GM21717 (cell line): ENCODE measurements at regions not wholly inside any gene's neighbourhood (a gene's known extent, or its start where the extent isn't known, plus 50 kb on each side); places are given as distances from the start of the nearest gene placed in this dataset.
"Not testable (repeated sequence)": the region's sequence is repeated elsewhere in the genome, so short reads cannot be mapped to it uniquely, and the experiment has no call there.

Experiments
- ATAC-seq: cut with Tn5 transposase; IDR thresholded peaks from one replicate; pipeline ENCODE4 v1.9.1; 2021; ENCODE audit warnings: mild to moderate bottlenecking, moderate library complexity; ENCODE audit not compliant: unreplicated experiment

DNA sequence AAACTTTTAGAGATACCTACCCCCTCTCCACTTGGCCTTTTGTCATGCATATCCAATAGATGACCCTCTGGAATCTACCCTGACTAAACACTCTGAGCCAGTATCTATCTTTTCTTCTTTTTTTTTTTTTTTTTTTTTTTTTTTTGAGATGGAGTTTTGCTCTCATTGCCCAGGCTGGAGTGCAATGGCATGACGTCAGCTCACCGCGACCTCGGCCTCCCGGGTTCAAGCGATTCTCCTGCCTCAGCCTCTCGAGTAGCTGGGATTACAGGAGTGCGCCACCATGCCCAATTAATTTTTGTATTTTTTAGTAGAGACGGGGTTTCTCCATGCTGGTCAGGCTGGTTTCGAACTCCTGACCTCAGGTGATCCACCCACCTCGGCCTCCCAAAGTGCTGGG, 50.8 kb upstream of the GRIN2B start:
- not testable (repeated sequence) for ATAC-seq

DNA sequence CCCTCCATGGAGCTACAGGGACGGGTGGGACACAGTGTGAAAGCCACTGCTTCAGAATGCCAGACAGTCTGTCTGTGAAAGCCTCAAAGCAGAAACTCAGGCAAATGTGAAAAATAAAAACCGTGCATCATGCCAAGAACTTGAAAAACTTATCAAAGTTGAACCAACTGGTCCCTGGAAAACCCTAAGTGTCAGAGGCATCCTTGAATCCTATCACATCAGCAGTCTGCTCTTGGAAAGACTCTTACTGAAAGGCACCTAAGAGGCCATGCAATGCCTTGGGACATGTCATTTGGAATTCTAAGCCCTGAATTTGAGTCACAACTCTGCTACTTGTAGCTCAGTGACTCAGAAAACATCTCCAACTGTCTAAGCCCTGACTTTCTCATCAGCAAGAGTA, 62.4 kb upstream of the GRIN2B start:
- ATAC-seq, result no peak

DNA sequence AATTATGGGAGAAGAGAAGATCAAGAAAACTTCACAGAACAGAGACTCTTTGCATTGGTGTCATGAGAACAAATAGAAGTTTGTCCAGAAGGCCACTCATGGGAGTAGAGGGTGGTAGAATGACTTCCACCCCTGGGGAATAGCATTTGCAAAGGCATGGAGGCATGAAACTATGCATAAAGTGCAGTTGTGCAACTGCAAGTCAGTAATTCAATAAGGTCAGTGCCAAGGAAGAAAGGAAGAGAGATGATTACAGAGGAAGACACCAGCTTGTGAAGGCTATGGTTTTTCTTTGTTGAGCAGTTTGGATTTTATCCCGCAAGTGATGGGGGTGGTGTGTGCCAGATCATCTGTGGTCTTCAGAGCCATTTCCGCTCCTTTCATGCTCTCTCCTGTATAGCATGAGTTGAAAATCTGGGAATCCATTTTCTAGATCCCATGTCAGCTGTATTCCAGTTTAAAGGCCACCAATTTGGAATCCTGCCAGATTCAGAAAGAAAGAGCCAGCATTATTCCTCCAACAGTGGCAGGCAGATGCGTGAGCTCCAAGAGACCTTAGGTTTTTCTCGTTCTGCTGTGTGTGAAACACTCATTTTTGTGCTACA, 67.6 kb upstream of the GRIN2B start:
- no peak for ATAC-seq

DNA sequence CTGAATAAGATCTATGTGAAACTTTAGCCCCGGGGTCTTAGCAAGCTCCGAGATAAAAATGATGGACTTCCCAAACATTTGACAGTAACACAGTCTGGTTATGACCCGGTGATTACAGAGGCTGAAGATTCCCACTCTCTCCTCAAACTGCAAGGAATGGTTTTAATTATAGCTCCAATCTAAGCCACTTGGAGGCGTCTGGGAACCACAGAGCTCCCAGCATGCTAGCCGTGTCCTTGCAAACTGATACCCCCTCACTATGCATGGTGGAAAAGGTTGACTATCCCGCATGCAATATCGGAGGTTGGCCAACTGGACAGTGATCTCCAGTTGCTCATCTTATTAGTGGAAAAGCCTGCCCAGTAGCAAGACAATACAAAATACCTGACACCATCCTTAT, 76.5 kb upstream of the GRIN2B start:
- no peak for ATAC-seq

DNA sequence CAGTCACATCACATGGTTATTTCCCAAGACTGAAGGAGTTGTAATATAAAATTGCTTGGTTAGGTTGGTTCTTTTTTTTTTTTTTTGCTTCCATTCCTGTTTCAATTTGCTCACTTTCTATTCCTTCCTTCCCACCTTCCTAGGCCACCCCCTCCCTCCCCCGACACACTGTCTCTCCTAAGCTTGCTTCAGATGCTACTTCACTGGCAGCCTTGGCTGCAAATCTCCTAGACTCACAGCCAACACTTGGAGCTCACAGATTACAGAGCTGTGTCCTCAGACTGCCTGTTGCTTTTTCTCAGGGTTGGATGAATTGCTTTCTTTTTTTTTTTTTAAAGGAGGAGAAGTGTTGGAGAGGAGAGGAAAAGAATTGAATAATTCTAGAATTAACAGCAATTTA, 77.3 kb upstream of the GRIN2B start:
- no peak for ATAC-seq

DNA sequence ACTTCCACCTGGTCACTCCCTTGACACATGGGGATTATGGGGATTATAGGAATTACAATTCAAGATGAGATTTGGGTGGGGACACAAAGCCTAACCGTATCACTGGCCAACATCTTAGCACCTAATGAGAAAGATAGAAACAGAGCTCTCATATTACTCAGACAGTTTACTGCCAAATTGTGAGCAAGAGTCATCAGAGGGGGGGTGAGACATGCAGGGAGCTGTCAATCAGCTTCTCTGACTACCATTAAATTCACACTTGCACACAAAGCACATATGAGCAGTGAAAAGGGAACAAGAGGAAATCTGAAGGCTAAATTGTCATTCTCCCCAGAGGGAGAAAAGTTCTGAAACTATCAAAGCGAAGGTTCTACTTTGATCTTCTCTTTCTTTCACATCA, 78.1 kb upstream of the GRIN2B start:
- ATAC-seq, result no peak

DNA sequence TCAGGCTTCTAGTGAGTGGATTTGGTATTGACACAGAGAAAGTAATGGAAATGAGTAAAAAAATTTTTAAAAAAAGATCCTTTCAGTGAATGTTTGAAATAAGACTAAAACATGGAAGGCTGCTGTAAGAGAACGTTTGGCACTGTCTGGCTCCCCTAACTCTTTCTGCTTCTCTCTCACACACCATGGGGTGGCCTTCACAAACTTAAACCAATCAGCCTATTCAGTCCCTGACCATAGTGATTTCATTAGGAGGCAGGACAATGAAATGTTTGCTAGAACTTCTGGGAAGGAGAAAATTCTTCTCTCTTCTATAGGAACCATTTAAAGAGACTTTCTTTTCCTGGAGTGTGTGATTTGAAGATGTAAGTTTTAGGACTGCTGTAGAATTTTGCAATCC, 84.2 kb upstream of the GRIN2B start:
- ATAC-seq, result no peak

DNA sequence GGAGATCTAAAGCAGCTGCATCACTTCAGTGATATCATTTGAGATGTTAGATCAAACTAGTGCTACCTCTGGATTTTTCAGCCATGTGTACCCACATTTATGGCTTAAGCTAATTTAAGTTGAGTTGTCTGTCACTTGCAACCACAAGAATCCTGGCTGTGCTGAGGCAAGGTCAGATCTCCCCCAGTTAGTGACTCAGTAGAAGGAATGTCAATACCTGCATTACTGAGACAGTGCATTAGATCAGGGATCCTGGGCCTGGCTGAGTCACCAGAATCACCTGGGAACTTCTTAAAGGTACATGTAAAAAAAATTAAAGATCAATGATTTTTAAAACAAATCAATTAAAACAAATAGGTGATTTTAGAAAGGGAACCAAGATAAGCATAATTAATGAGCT, 84.6 kb upstream of the GRIN2B start:
- ATAC-seq, result no peak

DNA sequence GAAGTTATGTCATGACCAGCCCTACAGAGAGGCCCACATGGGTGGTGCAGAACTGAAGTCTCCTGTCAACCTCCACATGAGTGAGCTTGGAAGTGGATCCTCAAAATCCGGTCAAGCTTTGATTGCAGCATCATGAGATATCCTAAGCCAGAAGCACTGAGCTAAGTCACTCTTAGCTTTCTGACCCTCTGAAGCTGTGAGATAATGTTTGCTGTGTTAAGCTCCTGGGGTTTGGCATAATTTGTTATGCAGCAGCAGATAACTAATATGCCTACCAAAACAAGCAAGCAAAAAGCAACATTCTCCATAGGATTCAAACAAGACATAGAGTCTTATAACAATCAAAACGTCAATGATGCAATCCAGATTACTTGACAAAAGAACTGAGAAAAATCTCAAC, 87.6 kb upstream of the GRIN2B start:
- no peak for ATAC-seq

DNA sequence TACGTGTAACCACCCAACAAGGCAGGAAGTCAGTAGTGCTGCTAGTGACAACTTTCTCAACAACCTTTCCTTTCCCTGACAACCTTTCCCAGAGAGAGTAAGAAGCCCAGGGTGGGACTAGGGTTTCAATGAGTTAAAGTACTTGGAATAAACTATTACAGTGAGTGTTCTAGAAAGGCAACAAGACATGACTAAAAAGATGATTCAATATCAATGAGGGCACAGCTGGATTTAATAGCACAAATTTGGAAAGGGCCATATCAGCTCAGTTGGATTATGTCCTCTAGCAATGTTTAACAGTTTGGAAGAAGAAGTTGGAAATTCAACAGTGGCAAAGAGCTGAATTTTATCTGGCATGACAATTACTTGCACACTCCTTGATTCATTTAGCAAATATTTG, 90.4 kb upstream of the GRIN2B start:
- no peak for ATAC-seq

DNA sequence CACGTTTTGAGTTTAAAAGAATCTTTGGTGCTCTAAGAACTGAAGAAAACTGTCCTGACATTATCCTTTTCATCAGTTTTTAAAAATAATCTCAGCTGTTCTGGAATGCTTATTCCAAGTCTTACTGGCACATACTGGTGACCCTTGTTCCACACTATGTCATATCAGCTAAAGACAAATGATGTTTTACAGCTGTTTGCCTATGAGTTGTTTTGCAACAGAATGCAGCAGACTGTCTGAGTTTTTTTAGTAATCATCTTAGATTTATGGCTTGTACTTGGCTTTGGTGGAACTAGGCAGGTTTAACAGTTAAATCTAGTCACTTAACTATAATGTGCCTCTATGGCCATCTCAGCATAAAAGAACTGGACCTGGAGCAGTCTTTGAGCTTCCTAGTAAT, 91.6 kb upstream of the GRIN2B start:
- ATAC-seq, result no peak

DNA sequence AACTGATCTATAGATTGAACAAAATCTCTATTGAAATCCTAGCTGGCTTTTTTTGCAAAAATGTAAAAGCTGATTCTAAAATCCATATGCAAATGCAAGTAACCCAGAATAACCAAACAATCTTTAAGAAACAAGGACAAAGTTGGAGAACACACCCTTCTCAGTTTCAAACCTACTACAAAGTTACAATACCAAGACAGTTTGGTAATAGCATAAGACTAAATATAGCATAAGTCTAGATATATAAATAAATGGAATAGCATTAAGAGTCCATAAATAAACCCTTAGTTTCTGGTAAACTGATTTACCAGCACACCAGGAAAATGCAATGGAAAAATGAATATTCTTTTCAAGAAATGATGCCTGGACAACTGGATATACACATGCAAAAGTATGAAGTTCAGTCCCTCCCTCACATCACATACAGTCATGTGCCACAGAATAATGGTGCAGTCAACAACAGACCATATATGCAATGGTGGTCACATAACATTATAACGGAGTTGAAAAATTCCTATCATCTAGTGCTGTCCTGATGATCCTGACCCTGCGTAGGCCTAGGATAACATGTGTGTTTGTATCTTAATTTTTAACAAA, 94.5 kb upstream of the GRIN2B start:
- no peak for ATAC-seq

DNA sequence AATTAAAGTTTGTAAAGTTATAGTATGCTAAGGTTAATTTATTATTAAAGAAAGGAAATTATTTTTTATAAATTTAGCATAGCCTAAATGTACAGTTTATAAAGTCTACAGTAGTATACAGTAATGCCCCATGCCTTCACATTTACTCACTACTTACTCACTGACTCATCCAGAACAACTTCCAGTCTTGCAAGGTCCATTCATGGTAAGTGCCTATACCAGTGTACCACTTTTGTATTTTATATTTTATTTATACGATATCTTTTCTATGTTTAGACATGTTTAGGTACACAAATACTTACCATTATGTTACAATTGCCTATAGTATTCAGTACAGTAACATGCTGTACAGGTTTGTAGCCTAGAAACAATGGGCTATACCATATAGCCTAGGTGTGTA, 95.1 kb upstream of the GRIN2B start:
- no peak for ATAC-seq

DNA sequence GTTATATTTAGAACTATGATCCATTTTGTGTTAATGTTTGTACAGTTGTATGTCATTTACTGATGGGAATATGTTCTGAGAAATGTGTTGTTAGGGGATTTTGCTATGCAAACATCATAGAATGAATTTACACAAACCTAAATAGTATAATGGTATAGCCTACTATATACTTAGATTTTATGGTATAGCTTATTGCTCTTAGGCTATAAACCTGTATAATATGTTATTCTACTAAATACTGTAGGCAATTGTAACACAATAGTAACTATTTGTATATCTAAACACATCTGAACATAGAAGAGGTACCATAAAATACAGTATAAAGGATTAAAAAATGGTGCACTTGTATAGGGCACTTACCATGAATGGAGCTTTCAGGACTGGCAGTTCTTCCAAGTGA, 105.4 kb upstream of the GRIN2B start:
- ATAC-seq, result no peak

DNA sequence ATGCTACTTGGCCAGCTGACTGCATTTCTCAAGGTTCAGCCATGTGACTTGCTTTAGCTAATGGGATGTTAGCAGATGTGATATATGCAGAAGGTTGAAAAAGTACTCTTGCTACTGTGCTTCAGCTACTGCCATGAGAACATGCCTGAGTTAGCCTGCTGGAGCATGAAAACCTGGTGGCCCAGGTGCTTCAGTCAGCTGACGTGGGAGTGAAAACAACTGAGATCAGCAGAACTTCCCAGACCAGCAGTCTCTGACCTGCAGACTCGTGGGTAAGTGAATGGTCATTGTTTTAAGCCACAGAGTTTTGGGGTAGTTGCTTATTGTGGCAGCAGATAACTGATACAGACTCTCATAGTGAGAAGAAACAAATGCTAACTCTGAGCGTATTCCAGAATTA, 118.6 kb upstream of the GRIN2B start:
- ATAC-seq, result no peak

DNA sequence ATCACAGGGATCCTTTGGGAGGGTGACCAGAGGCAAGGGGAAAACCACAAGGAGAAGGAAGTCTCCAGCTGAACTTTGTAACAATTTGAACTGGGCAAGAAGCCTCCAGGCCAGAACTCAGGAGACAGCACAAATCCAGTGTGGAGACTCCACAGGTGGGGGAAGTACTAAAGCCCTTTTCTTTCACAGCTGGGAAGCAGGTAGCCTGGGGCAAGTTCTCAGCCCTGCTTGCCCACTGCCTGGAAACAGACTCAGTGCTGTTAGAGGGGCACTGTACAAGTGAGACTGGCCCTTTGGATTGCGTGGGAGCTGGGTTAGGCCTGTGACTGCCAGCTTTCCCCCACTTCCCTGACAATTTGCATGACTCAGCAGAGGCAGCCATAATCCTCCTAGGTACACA, 120.2 kb upstream of the GRIN2B start:
- ATAC-seq, result not testable (repeated sequence)

DNA sequence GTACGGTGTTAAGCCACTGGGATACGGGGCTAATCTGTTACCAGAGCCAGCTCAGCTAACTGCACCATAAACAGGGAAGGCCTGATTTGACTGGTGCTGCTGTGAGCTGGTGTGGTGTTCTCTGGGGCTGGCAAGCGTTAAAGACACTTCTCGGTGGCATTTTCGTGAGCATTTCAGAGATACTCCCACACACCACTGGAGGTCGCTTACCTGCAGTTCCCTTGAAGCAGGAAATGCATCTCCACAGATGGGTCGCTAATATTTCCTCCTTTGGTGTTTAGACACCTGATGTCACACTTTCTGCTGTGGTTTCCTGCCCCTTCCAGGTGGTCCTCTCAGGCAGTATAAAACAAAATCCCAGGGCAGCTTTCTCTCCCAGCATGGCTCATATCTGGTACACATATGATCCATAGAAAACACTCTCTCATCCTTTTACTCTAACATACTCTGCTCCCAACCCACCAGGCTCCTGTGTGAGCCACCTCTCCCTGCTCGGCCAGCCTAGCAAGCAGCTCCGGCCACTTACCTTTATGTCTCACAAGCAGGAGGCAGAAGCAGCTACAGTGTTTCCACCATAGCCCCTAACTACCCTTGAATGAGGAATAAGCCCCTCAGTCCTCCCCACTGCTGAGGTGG, 129.9 kb upstream of the GRIN2B start:
- ATAC-seq, result peak; percentile 97

DNA sequence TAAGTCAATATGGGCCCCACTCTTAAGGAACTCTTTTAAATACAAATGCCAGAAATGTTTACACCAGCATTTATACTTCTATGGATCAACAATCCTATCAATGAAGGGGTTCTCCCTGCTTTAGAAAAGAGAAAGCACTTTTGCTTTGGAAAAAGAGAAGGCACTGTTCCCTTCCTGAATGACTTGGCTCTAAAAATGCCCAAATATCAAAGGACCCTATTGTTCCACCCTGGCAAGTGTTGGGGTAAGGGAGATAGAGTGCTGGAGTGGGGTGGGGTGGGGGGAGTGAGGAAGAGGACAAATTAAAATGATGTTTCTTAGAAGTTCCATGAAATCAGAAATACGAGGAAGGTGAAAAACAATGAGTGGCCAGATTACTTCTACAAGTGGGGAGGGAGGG, 131.6 kb upstream of the GRIN2B start:
- no peak for ATAC-seq

DNA sequence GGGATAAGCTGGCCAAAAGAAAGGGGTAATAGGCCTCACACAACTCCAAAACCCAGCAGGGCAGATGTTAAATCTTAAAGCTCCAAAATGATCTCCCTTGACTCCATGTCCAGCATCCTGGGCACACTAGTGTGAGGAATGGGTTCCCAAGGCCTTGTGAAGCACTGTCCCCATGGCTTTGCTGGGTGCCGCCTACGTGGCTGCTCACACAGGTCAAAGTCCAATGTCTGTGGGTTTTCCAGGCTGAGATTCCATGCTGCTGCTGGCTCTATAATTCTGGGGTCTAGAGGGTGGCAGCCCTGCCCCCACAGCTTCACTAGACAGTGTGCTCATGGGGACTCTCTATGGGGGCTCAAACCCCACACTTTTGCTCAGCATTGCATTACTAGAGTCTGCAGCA, 145.3 kb upstream of the GRIN2B start:
- ATAC-seq, result no peak

DNA sequence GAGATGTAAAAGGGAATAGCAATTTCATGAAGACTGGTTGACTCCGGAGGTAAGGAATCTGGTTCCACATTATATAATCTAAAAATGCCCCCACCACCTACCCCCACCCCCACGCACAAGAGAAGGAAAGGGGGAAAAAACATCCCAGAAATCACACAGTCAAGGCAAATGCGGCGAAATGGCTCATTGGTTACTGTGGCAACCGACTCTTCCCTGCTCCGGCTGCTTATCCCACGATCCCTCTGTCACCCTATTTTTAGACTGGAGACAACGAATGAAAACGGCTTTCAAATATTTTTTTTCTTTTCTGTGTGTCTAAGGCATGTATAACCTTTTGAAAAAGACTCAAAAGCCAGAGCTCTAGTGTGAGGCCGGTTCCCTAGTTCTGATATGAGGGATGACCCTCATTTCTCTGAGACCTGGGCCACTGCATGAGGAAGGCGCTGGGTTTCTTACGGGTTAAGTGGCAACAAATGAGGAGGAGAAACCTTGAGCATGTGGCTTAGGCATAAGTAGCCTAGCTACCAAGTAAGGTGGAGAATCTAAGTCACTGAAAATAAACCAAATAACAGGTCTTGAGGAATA, 148.3 kb upstream of the GRIN2B start:
- ATAC-seq, result no peak

DNA sequence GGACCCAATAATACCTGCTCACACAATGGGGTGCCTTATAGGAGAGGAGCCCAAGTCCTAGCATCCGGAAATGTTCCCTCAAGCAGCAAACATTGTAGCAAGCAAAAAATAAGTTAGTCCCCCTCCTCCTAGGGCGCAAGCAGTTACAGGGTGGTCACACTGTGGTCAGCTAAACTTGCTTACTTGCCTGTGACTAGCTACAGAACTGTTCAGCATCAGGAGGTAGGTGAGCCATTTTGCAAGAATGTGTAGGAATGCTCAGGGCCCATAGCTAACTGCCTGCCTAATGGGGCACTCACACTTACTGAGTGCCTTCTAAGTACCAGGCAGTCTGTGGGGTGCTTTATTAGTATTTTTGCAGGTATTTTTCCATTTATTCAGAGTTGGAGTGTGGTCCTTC, 154.6 kb upstream of the GRIN2B start:
- no peak for ATAC-seq

DNA sequence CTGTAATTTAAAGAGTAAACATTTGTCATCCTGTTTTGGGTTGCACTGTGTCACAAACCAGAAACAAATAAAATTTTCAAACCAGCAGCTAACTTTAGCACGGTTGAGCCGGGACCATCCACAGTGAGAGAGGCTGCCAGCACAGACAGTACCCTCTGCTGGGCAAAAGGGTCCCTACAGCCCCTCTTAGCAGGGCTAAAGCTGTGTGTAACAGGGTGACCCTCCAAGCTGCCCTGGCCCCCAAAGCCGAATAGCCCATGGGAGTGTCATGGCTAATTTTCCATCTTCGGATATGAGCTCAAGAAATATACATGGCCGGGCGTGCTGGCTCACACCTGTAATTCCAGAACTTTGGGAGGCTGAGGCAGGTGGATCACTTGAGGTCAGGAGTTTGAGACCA, 157.1 kb upstream of the GRIN2B start:
- ATAC-seq, result no peak
